ENCODE measurements at regions not wholly inside any gene's neighbourhood (a gene's known extent, or its start where the extent isn't known, plus 50 kb on each side); places are given as distances from the start of the nearest gene placed in this dataset.

- Histone ChIP-seq H3K4me3 (ENCODE audit: low read depth, low read length, poor library complexity, severe bottlenecking) (no peak overlapping the region), H3K4me1 (ENCODE audit: insufficient read depth, low read length, severe bottlenecking) (no peaks in the 10 kb centered on the region), H3K9me2 (ENCODE audit: low read depth, low read length) (no peaks in the 10 kb centered on the region), H3K79me2 (ENCODE audit: insufficient read depth, low read length) (no peaks in the 10 kb centered on the region), H3K4me2 (ENCODE audit: low read length) (no peak overlapping the region), H3F3A (ENCODE audit: insufficient read depth, low read length) (no peaks in the 10 kb centered on the region), H3K27me3 (ENCODE audit: insufficient read depth, low read length) (no peaks in the 10 kb centered on the region), H3K9me3 (ENCODE audit: low read length) (no peaks in the 10 kb centered on the region), H2AFZ (ENCODE audit: low read length) (no peak overlapping the region), H4K20me1 (ENCODE audit: insufficient read depth, low read length) (no peaks in the 10 kb centered on the region), H3K27ac (ENCODE audit: low read depth, low read length, poor library complexity, severe bottlenecking) (no peak overlapping the region), H3K36me3 (ENCODE audit: insufficient read depth, low read length) (no peaks in the 10 kb centered on the region), H3K9ac (ENCODE audit: low read length) (no peak overlapping the region)
- TF ChIP-seq EZH2 (IDR thresholded peaks at IDR 0.05; ENCODE audit: borderline replicate concordance, low read length) (no peak), CTCF (IDR thresholded peaks at IDR 0.05; ENCODE audit: low read length) (no peak)
Observed at GRCh38 chr7:91633013-91633441, 247.5 kb downstream of the MTERF1 start.

GRCh38 chr7:91634485-91635177 is 245.9 kb downstream of the MTERF1 start:
- no peak overlapping the region for H3K27ac ChIP-seq (ENCODE audit: low read depth, low read length, poor library complexity, severe bottlenecking)
- H3F3A ChIP-seq (ENCODE audit: insufficient read depth, low read length): no peaks in the 10 kb centered on the region
- H4K20me1 ChIP-seq (ENCODE audit: insufficient read depth, low read length): no peaks in the 10 kb centered on the region
- no peaks in the 10 kb centered on the region for H3K4me1 ChIP-seq (ENCODE audit: insufficient read depth, low read length, severe bottlenecking)
- H3K4me2 ChIP-seq (ENCODE audit: low read length): no peak overlapping the region
- no peaks in the 10 kb centered on the region for H3K27me3 ChIP-seq (ENCODE audit: insufficient read depth, low read length)
- H3K36me3 ChIP-seq (ENCODE audit: insufficient read depth, low read length): no peaks in the 10 kb centered on the region
- no peaks in the 10 kb centered on the region for H3K9me2 ChIP-seq (ENCODE audit: low read depth, low read length)
- no peak overlapping the region for H3K4me3 ChIP-seq (ENCODE audit: low read depth, low read length, poor library complexity, severe bottlenecking)
- H2AFZ ChIP-seq (ENCODE audit: low read length): no peak overlapping the region
- no peaks in the 10 kb centered on the region for H3K79me2 ChIP-seq (ENCODE audit: insufficient read depth, low read length)
- no peak for TF ChIP-seq EZH2 (IDR thresholded peaks at IDR 0.05; ENCODE audit: borderline replicate concordance, low read length)
- no peak for TF ChIP-seq CTCF (IDR thresholded peaks at IDR 0.05; ENCODE audit: low read length)
- H3K9ac ChIP-seq (ENCODE audit: low read length): no peak overlapping the region
- H3K9me3 ChIP-seq (ENCODE audit: low read length): no peaks in the 10 kb centered on the region

- Histone ChIP-seq H3K4me1 (ENCODE audit: insufficient read depth, low read length, severe bottlenecking) (no peaks in the 10 kb centered on the region), H2AFZ (ENCODE audit: low read length) (no peak overlapping the region), H4K20me1 (ENCODE audit: insufficient read depth, low read length) (no peaks in the 10 kb centered on the region), H3K4me2 (ENCODE audit: low read length) (no peak overlapping the region), H3K27ac (ENCODE audit: low read depth, low read length, poor library complexity, severe bottlenecking) (no peak overlapping the region), H3K9me3 (ENCODE audit: low read length) (no peaks in the 10 kb centered on the region), H3F3A (ENCODE audit: insufficient read depth, low read length) (no peaks in the 10 kb centered on the region), H3K79me2 (ENCODE audit: insufficient read depth, low read length) (no peaks in the 10 kb centered on the region), H3K36me3 (ENCODE audit: insufficient read depth, low read length) (no peaks in the 10 kb centered on the region), H3K4me3 (ENCODE audit: low read depth, low read length, poor library complexity, severe bottlenecking) (no peak overlapping the region), H3K9me2 (ENCODE audit: low read depth, low read length) (no peaks in the 10 kb centered on the region), H3K9ac (ENCODE audit: low read length) (no peak overlapping the region), H3K27me3 (ENCODE audit: insufficient read depth, low read length) (no peaks in the 10 kb centered on the region)
- TF ChIP-seq EZH2 (IDR thresholded peaks at IDR 0.05; ENCODE audit: borderline replicate concordance, low read length) (no peak), CTCF (IDR thresholded peaks at IDR 0.05; ENCODE audit: low read length) (peak; percentile 95)
Observed at GRCh38 chr7:91636129-91636724, 244.3 kb downstream of the MTERF1 start.

Data from OCI-LY1 (cell line).